H9 (cell line): ENCODE measurements at regions not wholly inside any gene's neighbourhood (a gene's known extent, or its start where the extent isn't known, plus 50 kb on each side); places are given as distances from the start of the nearest gene placed in this dataset.

Source experiments
- DNase-seq: peaks from one replicate; pipeline ENCODE4 v3.0.0-alpha.2; 2017
- H2AFZ ChIP-seq: one replicate; pipeline ENCODE4 v1.6.1; 2013; ENCODE audit warnings: mild to moderate bottlenecking, low read length, control low read depth, moderate library complexity
- H2AK5ac ChIP-seq: 2 replicates; pipeline ENCODE4 v1.6.1; 2013; ENCODE audit warnings: low read length, control low read depth, mixed read lengths; ENCODE audit not compliant: insufficient read length
- H2BK120ac ChIP-seq: one replicate; pipeline ENCODE4 v1.6.1; 2013; ENCODE audit warnings: low read depth, mild to moderate bottlenecking, low read length, control low read depth, inconsistent platforms; ENCODE audit not compliant: poor library complexity, severe bottlenecking
- H2BK12ac ChIP-seq: 2 replicates; pipeline ENCODE4 v1.6.1; 2013; ENCODE audit warnings: low read length, control low read depth, mixed read lengths, low read depth; ENCODE audit not compliant: insufficient read length
- H2BK15ac ChIP-seq: 2 replicates; pipeline ENCODE4 v1.6.1; 2013; ENCODE audit warnings: low read depth, low read length, control low read depth
- H2BK20ac ChIP-seq: one replicate; pipeline ENCODE4 v1.6.1; 2013; ENCODE audit warnings: low read depth, mild to moderate bottlenecking, low read length, control low read depth, inconsistent platforms; ENCODE audit not compliant: poor library complexity, severe bottlenecking
- H2BK5ac ChIP-seq: 2 replicates; pipeline ENCODE4 v1.6.1; 2013; ENCODE audit warnings: low read length, control low read depth, mixed read lengths; ENCODE audit not compliant: insufficient read length
- H3K14ac ChIP-seq: 2 replicates; pipeline ENCODE4 v1.6.1; 2013; ENCODE audit warnings: low read length, control low read depth; ENCODE audit not compliant: insufficient read depth
- H3K18ac ChIP-seq: 2 replicates; pipeline ENCODE4 v1.6.1; 2013; ENCODE audit warnings: low read depth, mild to moderate bottlenecking, mixed read lengths, low read length, control low read depth; ENCODE audit not compliant: insufficient read length
- H3K23ac ChIP-seq: 2 replicates; pipeline ENCODE4 v1.6.1; 2013; ENCODE audit warnings: low read length, control low read depth, mixed read lengths, low read depth; ENCODE audit not compliant: insufficient read length
- H3K23me2 ChIP-seq: 2 replicates; pipeline ENCODE4 v1.6.1; 2013; ENCODE audit warnings: low read depth, mild to moderate bottlenecking, mixed read lengths, low read length, control low read depth; ENCODE audit not compliant: insufficient read length, poor library complexity, severe bottlenecking
- H3K27ac ChIP-seq: 2 replicates; pipeline ENCODE4 v1.5.1; 2013; ENCODE audit warnings: low read length, control low read depth, mixed read lengths, low read depth; ENCODE audit not compliant: insufficient read length
- H3K27me3 ChIP-seq: 2 replicates; pipeline ENCODE4 v1.6.1; 2013; ENCODE audit warnings: low read length, control low read depth, inconsistent platforms; ENCODE audit not compliant: insufficient read depth
- H3K4ac ChIP-seq: 2 replicates; pipeline ENCODE4 v1.6.1; 2013; ENCODE audit warnings: low read depth, mild to moderate bottlenecking, control low read depth, inconsistent platforms, low read length, moderate library complexity
- H3K4me1 ChIP-seq: 2 replicates; pipeline ENCODE4 v1.6.1; 2013; ENCODE audit warnings: low read length, control low read depth, inconsistent platforms; ENCODE audit not compliant: insufficient read depth
- H3K4me2 ChIP-seq: 2 replicates; pipeline ENCODE4 v1.6.1; 2013; ENCODE audit warnings: low read length, control low read depth, mixed read lengths; ENCODE audit not compliant: insufficient read length, insufficient read depth
- H3K56ac ChIP-seq: 2 replicates; pipeline ENCODE4 v1.6.1; 2013; ENCODE audit warnings: low read depth, mild to moderate bottlenecking, mixed read lengths, low read length, control low read depth; ENCODE audit not compliant: insufficient read length
- H3K79me1 ChIP-seq: 2 replicates; pipeline ENCODE4 v1.6.1; 2013; ENCODE audit warnings: low read depth, mild to moderate bottlenecking, moderate library complexity, low read length, control low read depth, inconsistent platforms; ENCODE audit not compliant: insufficient read depth, poor library complexity, severe bottlenecking
- H3K79me2 ChIP-seq: 2 replicates; pipeline ENCODE4 v1.6.1; 2013; ENCODE audit warnings: low read length, control low read depth, inconsistent platforms; ENCODE audit not compliant: insufficient read depth
- H3K9ac ChIP-seq: 2 replicates; pipeline ENCODE4 v1.6.1; 2013; ENCODE audit warnings: low read length, control low read depth, mixed read lengths; ENCODE audit not compliant: insufficient read length; ENCODE audit errors: extremely low read depth
- H3K9me3 ChIP-seq: one replicate; pipeline ENCODE4 v1.6.1; 2013; ENCODE audit warnings: low read depth, low read length, inconsistent platforms; ENCODE audit not compliant: control insufficient read depth
- H3T11ph ChIP-seq: one replicate; pipeline ENCODE4 v1.6.1; 2013; ENCODE audit warnings: mild to moderate bottlenecking, low read length, control low read depth, inconsistent platforms
- H4K20me1 ChIP-seq: one replicate; pipeline ENCODE4 v1.6.1; 2013; ENCODE audit not compliant: control insufficient read depth, insufficient read length, insufficient read depth
- H4K5ac ChIP-seq: 2 replicates; pipeline ENCODE4 v1.6.1; 2013; ENCODE audit warnings: low read depth, mild to moderate bottlenecking, mixed read lengths, low read length, control low read depth; ENCODE audit not compliant: insufficient read length
- H4K8ac ChIP-seq: replicated peaks from 2 replicates; pipeline ENCODE4 v1.6.1; 2013; ENCODE audit warnings: low read length, control low read depth, mixed read lengths, low read depth; ENCODE audit not compliant: insufficient read length
- H4K91ac ChIP-seq: 2 replicates; pipeline ENCODE4 v1.6.1; 2013; ENCODE audit warnings: low read depth, mild to moderate bottlenecking, moderate library complexity, mixed read lengths, low read length, control low read depth; ENCODE audit not compliant: insufficient read length
- H3K27ac Mint-ChIP-seq, 3 experiments: 2 replicates in 2 of 3; 3 replicates in 1 of 3; pipeline ENCODE4 v1.8.0; 2020 to 2021; ENCODE audit warnings: mixed read lengths in 3 of 3, mild to moderate bottlenecking in 1 of 3, moderate library complexity in 1 of 3
- H3K27me3 Mint-ChIP-seq: 2 replicates; pipeline ENCODE4 v1.8.0; 2021; ENCODE audit warnings: low read depth, mild to moderate bottlenecking, moderate library complexity, mixed read lengths
- H3K36me3 Mint-ChIP-seq, 3 experiments: 2 replicates in 2 of 3; 3 replicates in 1 of 3; pipeline ENCODE4 v1.8.0; 2020 to 2021; ENCODE audit warnings: low read depth in 3 of 3, mixed read lengths in 3 of 3; ENCODE audit not compliant: insufficient read depth in 1 of 3
- H3K4me1 Mint-ChIP-seq, 2 experiments: 2 replicates each; pipeline ENCODE4 v1.8.0; 2020; ENCODE audit warnings: mixed read lengths in 2 of 2
- H3K4me3 Mint-ChIP-seq, 2 experiments: 2 replicates in 1 of 2; 3 replicates in 1 of 2; pipeline ENCODE4 v1.8.0; 2020 to 2021; ENCODE audit warnings: mild to moderate bottlenecking in 2 of 2, mixed read lengths in 2 of 2, moderate library complexity in 1 of 2
- H3K9me3 Mint-ChIP-seq, 2 experiments: 2 replicates in 1 of 2; 3 replicates in 1 of 2; pipeline ENCODE4 v1.8.0; 2020; ENCODE audit warnings: mild to moderate bottlenecking in 2 of 2, mixed read lengths in 2 of 2, moderate library complexity in 1 of 2
- WGBS: extraction: QIAGEN DNeasy Blood & Tissue Kit; methylation state at CpG from one replicate; pipeline ENCODE4 v1.1.7; 2013; ENCODE audit warnings: missing lambda C conversion rate, low lambda C conversion rate, mixed read lengths; ENCODE audit not compliant: insufficient read length; ENCODE audit errors: extremely low coverage; 5-methylcytosine and 5-hydroxymethylcytosine counted together
- TF ChIP-seq, protein P1 (sequence below): fragments of 200-600 bp; sonication (generic); conservative IDR thresholded peaks from 3 replicates; pipeline ENCODE4 v1.8.0; 2021; ENCODE audit warnings: antibody characterized with exemption, mild to moderate bottlenecking

DNA sequence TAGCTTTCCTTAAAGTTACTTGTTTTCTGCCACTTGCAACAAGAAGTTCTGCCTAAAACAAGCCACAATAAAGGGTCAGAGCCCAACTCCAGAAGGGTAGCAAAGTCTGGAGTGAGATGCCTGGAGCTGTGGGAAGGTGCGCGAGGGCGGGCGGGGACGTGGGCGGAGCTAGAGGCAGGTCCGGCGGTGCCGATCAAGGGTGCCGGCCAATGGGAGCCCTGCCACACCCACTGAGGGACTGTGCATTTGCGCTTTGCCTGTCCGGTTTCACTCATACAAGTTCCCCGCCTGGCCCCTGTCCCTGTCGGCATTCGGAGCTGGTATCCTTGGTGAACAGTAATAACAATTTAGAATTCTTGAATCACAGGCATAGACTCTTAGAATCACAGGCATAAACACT, 732.4 kb downstream of the MATN1 start:
- Histone ChIP-seq H2BK20ac (no peak overlapping the region), H3K56ac (no peak overlapping the region), H3K4me1 (no peaks in the 10 kb centered on the region; the same call in 1 of the 2 replicates), H3K14ac (no peak overlapping the region), H3K27ac (no peak overlapping the region), H2BK5ac (no peak overlapping the region), H3K79me2 (no peaks in the 10 kb centered on the region), H2AFZ (no peak overlapping the region), H3K4ac (no peak overlapping the region), H4K8ac (no peak overlapping the region), H3K18ac (no peak overlapping the region), H4K20me1 (no peaks in the 10 kb centered on the region), H2BK120ac (no peak overlapping the region), H2AK5ac (no peak overlapping the region), H4K91ac (no peak overlapping the region), H3T11ph (no peak overlapping the region), H3K9me3 (no peaks in the 10 kb centered on the region), H4K5ac (no peak overlapping the region), H2BK12ac (no peak overlapping the region), H3K79me1 (no peaks in the 10 kb centered on the region), H3K23me2 (no peaks in the 10 kb centered on the region), H3K4me2 (no peak overlapping the region), H3K27me3 (no peaks in the 10 kb centered on the region), H2BK15ac (no peak overlapping the region), H3K9ac (no peak overlapping the region), H3K23ac (no peak overlapping the region)
- WGBS = no CpG with 5 or more reads among the region's 15 CpGs
- Mint-ChIP-seq H3K36me3 (peaks cover 0 to 17% (median 6%) of the 10 kb centered on the region in 3 experiments; a peak in 5 of 7 replicates), H3K9me3 (peaks cover 16 to 17% of the 10 kb centered on the region in 2 experiments), H3K4me3 (peak overlapping the region in 1 of 2 experiments; percentile 24; a peak in 1 of 5 replicates), H3K27ac (no peak overlapping the region), H3K4me1 (peaks cover 17 to 21% of the 10 kb centered on the region in 2 experiments), H3K27me3 (peaks cover 6% of the 10 kb centered on the region)
- TF ChIP-seq, protein P1, sequence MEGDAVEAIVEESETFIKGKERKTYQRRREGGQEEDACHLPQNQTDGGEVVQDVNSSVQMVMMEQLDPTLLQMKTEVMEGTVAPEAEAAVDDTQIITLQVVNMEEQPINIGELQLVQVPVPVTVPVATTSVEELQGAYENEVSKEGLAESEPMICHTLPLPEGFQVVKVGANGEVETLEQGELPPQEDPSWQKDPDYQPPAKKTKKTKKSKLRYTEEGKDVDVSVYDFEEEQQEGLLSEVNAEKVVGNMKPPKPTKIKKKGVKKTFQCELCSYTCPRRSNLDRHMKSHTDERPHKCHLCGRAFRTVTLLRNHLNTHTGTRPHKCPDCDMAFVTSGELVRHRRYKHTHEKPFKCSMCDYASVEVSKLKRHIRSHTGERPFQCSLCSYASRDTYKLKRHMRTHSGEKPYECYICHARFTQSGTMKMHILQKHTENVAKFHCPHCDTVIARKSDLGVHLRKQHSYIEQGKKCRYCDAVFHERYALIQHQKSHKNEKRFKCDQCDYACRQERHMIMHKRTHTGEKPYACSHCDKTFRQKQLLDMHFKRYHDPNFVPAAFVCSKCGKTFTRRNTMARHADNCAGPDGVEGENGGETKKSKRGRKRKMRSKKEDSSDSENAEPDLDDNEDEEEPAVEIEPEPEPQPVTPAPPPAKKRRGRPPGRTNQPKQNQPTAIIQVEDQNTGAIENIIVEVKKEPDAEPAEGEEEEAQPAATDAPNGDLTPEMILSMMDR = no peak
- DNase-seq = peak; percentile 87
